ENCODE measurements at regions not wholly inside any gene's neighbourhood (a gene's known extent, or its start where the extent isn't known, plus 50 kb on each side); places are given as distances from the start of the nearest gene placed in this dataset.
A peak's percentile ranks its signal among the peaks of the same experiment; 100 is the strongest.

- DNase-seq (ENCODE audit: low spot score), result no peak
Measured at GRCh38 chr12:89256060-89256459, 96.2 kb downstream of the DUSP6 start.

DNA sequence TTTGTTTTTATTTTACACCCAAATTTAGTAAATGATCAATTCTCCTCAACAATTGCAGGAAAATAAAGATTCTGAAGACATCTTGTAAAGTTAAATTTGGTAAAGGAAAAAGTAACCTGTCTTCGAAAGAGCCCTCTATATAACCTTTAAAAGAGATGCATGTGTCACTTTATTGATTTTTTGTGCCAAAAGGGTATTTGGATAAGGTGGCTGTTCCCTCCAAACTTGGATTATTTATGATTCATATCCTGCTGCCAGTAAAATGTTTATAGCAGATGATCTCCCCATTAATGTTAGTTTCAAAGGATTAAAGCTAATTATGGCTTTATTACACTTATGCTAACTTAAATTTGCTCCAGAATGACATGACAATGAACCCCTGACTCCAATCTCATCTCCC lies 98.8 kb downstream of the DUSP6 start:
- DNase-seq (ENCODE audit: low spot score), result no peak

DNA sequence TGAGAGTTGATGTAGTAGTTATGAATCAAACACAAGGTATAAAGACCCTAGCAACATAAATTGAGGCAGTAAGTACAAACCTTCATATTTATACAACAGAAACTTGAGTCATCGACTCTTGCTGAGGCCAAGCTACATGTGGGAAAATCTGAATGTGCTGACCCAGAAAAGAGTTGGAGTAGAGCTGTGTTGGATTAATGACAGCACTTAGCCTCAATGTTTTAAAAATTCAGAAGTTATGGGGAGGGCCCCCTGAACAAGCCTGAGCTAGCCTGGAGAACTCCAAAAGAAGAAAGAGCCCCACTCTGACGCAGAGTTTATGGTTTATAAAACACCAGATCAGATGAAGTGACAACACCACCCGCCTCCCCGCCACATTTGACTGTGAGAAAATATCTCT lies 100.0 kb downstream of the DUSP6 start:
- no peak for DNase-seq (ENCODE audit: low spot score)

DNA sequence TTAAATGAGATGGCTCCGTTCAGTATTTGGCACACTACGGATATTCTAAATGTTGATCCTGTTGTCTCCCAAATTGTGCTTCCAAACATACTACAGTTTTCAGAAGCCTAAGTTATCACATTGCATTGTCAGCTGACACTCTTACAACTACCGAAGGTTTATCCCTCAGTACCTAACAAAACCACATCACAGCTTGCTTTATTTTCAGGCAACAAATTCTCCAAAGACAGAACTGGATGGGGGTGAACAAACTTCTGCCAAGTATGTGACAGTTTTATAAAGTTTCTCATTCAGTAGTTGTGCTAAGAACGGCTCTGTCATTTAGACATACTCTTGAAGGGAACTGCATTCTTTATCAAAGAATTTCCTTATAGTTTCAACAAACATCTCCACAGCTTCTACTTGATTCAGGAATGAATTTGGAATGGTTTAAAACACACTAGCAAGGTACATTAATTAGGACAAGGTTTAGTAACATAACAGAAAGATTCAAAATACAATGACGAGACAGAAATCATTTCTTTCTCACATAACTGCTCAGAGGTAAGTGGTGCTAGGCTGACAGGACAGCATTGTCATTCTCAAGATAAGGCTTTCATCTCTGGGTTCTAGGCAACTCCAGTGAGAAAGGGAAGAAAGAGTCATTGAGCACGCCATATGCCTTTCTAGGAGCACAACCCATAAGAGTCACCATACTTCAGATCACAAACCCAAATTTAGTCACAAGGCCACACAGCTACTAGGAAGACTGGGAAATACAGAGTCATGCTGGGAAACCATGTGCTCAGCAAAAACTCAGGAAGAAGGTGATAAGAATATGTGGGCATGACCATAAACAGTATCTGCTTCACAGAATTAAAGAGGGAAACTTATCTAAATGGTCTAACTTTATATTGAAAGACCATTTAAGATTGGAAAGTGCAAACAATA lies 100.7 kb downstream of the DUSP6 start:
- no peak for DNase-seq (ENCODE audit: low spot score)

DNA sequence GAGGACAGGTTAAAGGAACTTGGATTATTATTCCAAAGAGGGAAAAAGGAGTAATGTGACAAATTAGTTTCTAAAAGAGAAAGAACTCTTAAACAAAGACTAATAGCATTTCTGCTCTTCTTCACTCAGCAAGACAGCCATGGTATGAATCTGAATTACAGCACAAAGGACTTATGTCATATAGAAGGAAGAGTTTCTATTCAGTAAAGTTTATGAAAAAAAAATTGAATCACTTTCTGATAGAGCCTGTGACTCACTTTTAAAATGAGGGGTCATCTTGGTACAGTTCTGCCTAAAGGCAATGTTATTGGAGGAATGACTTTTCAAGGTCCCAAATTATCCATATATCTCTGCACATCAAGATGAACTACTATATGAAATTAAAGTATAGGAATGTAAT lies 101.7 kb downstream of the DUSP6 start:
- DNase-seq (ENCODE audit: low spot score), result no peak

GRCh38 chr12:89250213-89250612 lies 102.1 kb downstream of the DUSP6 start:
- DNase-seq (ENCODE audit: low spot score), result no peak

- no peak for DNase-seq (ENCODE audit: low spot score)
Measured at GRCh38 chr12:89247967-89248366, 104.3 kb downstream of the DUSP6 start.

DNA sequence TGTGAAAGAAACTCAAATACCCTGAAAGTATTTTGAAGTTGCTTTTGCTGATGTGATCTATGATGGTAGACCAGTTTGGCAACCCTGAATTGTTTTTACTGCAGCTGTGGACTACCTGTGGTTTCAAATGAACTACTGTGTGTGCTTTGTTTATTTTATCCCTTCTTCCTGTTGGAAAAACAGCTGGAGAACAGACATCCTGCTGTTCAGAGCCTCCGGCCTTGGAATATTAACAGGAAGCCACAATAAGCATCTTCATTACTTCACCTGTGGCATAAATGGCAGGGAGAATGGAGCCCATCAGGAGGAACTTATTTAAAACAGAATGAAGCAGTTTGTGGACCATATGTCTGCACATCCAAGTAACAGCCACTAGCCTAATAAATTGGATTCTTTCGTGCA lies 104.8 kb downstream of the DUSP6 start:
- DNase-seq (ENCODE audit: low spot score), result no peak

DNA sequence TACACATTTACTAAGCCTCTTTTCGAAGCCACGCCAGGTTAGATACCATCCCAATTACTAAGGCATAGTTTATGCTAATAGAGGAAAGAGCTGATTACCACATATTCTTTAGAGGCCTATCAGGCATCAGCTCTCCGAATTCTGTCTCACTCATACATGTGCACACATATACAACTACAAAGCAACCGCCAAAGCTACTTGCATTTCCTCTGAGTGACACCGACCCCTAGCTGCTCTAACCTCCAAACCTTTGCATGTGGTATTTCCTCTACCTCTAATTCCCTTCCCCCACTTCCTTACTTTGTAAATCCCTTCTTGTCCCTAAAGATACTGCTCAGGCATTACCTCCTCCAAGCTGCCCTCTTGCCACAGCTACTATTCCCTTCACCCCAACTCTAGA lies 107.2 kb downstream of the DUSP6 start:
- DNase-seq (ENCODE audit: low spot score), result no peak

GRCh38 chr12:89244536-89244935 lies 107.8 kb downstream of the DUSP6 start:
- no peak for DNase-seq (ENCODE audit: low spot score)

- DNase-seq (ENCODE audit: low spot score), result no peak
Measured at GRCh38 chr12:89243771-89244170, 108.5 kb downstream of the DUSP6 start.

DNA sequence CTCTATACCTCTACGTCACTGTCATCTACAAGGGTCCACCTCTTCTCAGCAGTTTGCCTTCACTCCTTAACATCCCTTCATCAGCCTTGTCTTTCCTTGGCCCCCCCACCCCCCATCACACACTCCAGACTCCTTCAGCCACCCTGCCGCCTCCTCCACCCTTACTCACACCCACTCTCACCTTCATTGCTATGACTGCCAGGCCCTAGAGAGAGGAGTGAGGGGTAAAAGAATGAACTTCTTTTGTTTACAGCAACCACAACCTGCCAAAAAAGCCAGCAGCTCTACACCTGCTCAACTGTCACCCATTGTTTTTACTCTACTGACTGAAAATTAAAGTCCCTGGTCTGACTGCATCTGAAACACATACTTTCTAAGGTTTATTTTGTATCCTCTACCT lies 112.8 kb downstream of the DUSP6 start:
- DNase-seq (ENCODE audit: low spot score), result no peak

DNA sequence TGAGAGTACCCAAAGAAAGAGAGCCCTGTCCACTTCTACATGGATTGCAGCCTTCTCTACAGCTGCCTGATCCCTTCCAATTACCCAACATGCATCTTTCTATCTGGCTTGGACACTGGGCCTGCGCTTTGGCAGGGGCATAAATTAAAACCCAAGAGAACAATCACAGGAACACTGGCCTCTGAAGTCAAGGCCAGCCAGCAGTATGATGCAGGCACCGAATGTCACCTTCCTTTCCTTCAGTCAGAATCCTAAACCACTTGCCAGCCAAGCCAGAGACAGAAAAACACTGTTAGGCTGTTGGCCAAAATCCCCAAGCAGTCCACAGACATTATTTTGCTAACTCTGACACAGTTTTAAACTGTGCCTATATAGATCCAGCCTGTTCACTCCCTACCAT lies 113.7 kb downstream of the DUSP6 start:
- peak; percentile 41 for DNase-seq (ENCODE audit: low spot score)

DNA sequence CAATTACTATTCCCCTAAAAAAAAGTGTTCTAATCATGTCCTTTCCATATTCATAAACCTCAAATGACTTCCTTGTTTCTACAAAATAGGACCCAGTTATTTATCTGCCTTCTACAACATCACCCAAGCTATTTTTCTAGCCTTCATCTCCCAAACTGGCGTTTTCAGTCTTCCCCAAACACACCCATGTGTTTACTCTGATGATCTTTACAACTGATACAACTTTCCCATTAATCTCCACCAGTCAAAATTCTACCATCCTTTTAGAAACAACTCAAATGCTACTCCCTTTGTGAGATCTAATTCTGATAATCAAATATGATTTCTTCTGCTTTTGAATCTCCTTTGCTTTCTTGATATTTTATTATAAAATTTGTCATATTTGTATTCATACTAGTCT lies 114.5 kb downstream of the DUSP6 start:
- no peak for DNase-seq (ENCODE audit: low spot score)

GRCh38 chr12:89236748-89237383 lies 115.4 kb downstream of the DUSP6 start:
- DNase-seq (ENCODE audit: low spot score), result no peak

GRCh38 chr12:89236237-89236636 lies 116.1 kb downstream of the DUSP6 start:
- DNase-seq (ENCODE audit: low spot score), result no peak

- DNase-seq (ENCODE audit: low spot score), result no peak
Measured at GRCh38 chr12:89235189-89235993, 116.9 kb downstream of the DUSP6 start.

GRCh38 chr12:89234324-89235114 lies 117.8 kb downstream of the DUSP6 start:
- DNase-seq (ENCODE audit: low spot score), result no peak

DNA sequence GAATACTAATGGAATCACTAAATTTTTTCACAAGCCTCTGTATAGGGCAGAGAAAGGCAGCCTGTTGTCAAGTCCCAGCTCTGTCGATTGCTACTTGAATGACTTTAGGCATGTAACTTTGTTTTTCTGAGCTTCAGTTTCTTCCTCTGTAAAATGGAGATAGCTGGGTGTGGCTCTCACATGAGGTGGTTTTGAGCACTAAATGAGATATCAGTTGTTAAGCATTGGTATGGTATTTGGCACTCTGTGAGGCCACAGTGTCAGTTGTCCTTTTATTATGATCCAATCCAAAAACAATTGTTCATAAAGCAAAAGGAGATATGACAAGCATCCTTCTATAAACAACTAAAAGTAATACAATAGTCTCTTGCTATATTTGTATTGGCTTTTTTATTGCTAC lies 120.6 kb downstream of the DUSP6 start:
- no peak for DNase-seq (ENCODE audit: low spot score)

- DNase-seq (ENCODE audit: low spot score), result no peak
Measured at GRCh38 chr12:89230376-89231315, 121.7 kb downstream of the DUSP6 start.

DNA sequence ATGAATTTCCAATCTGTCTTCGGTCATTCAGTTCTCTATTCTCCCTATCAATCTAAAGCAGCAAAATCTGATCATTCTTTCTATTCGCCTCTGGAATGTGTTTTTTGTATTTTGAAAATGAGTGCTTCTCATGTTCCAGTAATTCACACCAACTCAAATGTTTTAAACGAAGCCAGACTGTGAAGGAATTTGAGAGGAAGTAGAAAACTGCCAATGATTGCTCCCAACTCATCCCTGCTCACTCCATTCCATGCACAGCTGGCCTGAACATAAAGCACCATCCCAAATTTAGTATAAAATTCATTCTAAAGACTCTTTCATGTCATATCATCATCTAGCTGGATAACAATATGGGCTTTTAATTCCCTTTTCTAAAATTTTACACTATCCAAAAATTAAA lies 123.8 kb downstream of the DUSP6 start:
- DNase-seq (ENCODE audit: low spot score), result no peak

Measured in ureter (tissue), 1 donor.